Lower lobe of right lung (tissue), 2 donors: ENCODE measurements at regions not wholly inside any gene's neighbourhood (a gene's known extent, or its start where the extent isn't known, plus 50 kb on each side); places are given as distances from the start of the nearest gene placed in this dataset.

ENCODE experiments used
- ATAC-seq, 2 donors: fragments of 200-7000 bp; cut with Tn5 transposase; one replicate each; pipeline ENCODE4 v1.9.1; 2020 to 2022; ENCODE audit warnings: mild to moderate bottlenecking in 2 of 2, moderate library complexity in 2 of 2
- DNase-seq: peaks from one replicate; pipeline ENCODE4 v3.0.0-alpha.2; 2020
- H3K27ac ChIP-seq: fragments of 200-600 bp; one replicate; pipeline ENCODE4 v1.8.0; 2022
- H3K27me3 ChIP-seq: fragments of 200-600 bp; one replicate; pipeline ENCODE4 v1.8.0; 2022; ENCODE audit warnings: low read depth
- H3K36me3 ChIP-seq: fragments of 200-600 bp; one replicate; pipeline ENCODE4 v1.8.0; 2022; ENCODE audit warnings: mild to moderate bottlenecking
- H3K4me1 ChIP-seq: fragments of 200-600 bp; one replicate; pipeline ENCODE4 v1.8.0; 2022
- H3K4me3 ChIP-seq: fragments of 200-600 bp; one replicate; pipeline ENCODE4 v1.8.0; 2022; ENCODE audit warnings: mild to moderate bottlenecking
- H3K9me3 ChIP-seq: fragments of 200-600 bp; one replicate; pipeline ENCODE4 v1.8.0; 2022
- CTCF ChIP-seq: fragments of 200-600 bp; IDR thresholded peaks from one replicate; pipeline ENCODE4 v1.8.0; 2022; ENCODE audit warnings: antibody characterized with exemption, mild to moderate bottlenecking
- intact Hi-C: fragments of 100-400 bp; cut with DNase I; formaldehyde crosslinking; loops from one replicate; pipeline ENCODE4 v1.11.0; 2022
- donor health status: DM: no; HTN: yes; CAD: no; lungs with severe emphysema.

- ATAC-seq = no peak
- no peak overlapping the region for H3K27ac ChIP-seq
- intact Hi-C loops = no loop called here
These were observed 112.5 kb downstream of the KLF5 start for GRCh38 chr13:73171271-73171682.

GRCh38 chr13:73169971-73170370 lies 111.2 kb downstream of the KLF5 start:
- Histone ChIP-seq H3K9me3 (no peaks in the 10 kb centered on the region), H3K27me3 (no peaks in the 10 kb centered on the region), H3K36me3 (no peaks in the 10 kb centered on the region), H3K4me1 (no peaks in the 10 kb centered on the region), H3K4me3 (no peak overlapping the region), H3K27ac (no peak overlapping the region)
- DNase-seq (no peak), ATAC-seq (no peak)
- no peak for TF ChIP-seq CTCF
- intact Hi-C loops = no loop called here

More at GRCh38 chr13:73171271-73171682, 112.5 kb downstream of the KLF5 start:
- Histone ChIP-seq H3K36me3 (no peaks in the 10 kb centered on the region), H3K4me1 (no peaks in the 10 kb centered on the region), H3K27me3 (no peaks in the 10 kb centered on the region), H3K4me3 (no peak overlapping the region), H3K9me3 (no peaks in the 10 kb centered on the region)
- no peak for DNase-seq
- no peak for TF ChIP-seq CTCF

- no peak for ATAC-seq
These were observed 110.2 kb downstream of the KLF5 start for GRCh38 chr13:73168953-73169401.

GRCh38 chr13:73168226-73168952 lies 109.6 kb downstream of the KLF5 start:
- ATAC-seq = no peak

More at GRCh38 chr13:73168953-73169401, 110.2 kb downstream of the KLF5 start:
- no peaks in the 10 kb centered on the region for H3K36me3 ChIP-seq
- no peak overlapping the region for H3K27ac ChIP-seq
- DNase-seq = no peak
- H3K27me3 ChIP-seq = no peaks in the 10 kb centered on the region
- TF ChIP-seq CTCF = no peak
- H3K4me3 ChIP-seq = no peak overlapping the region
- H3K4me1 ChIP-seq = no peaks in the 10 kb centered on the region
- intact Hi-C loops = no loop called here
- no peaks in the 10 kb centered on the region for H3K9me3 ChIP-seq

GRCh38 chr13:73167028-73167820 lies 108.4 kb downstream of the KLF5 start:
- intact Hi-C loops = no loop called here

More at GRCh38 chr13:73168226-73168952, 109.6 kb downstream of the KLF5 start:
- Histone ChIP-seq H3K36me3 (no peaks in the 10 kb centered on the region), H3K9me3 (no peaks in the 10 kb centered on the region), H3K4me1 (no peaks in the 10 kb centered on the region), H3K4me3 (no peak overlapping the region), H3K27me3 (no peaks in the 10 kb centered on the region), H3K27ac (no peak overlapping the region)
- TF ChIP-seq CTCF = no peak
- DNase-seq = no peak
- intact Hi-C loops = no loop called here

More at GRCh38 chr13:73167028-73167820, 108.4 kb downstream of the KLF5 start:
- H3K9me3 ChIP-seq = no peaks in the 10 kb centered on the region
- no peak overlapping the region for H3K4me3 ChIP-seq
- TF ChIP-seq CTCF = no peak
- H3K27me3 ChIP-seq = no peaks in the 10 kb centered on the region
- H3K27ac ChIP-seq = no peak overlapping the region
- no peaks in the 10 kb centered on the region for H3K36me3 ChIP-seq
- no peak for DNase-seq
- no peaks in the 10 kb centered on the region for H3K4me1 ChIP-seq
- no peak for ATAC-seq
